Colonic mucosa (tissue), 4 donors: ENCODE measurements at regions not wholly inside any gene's neighbourhood (a gene's known extent, or its start where the extent isn't known, plus 50 kb on each side); places are given as distances from the start of the nearest gene placed in this dataset.
A peak's percentile ranks its signal among the peaks of the same experiment; 100 is the strongest.

Experiments used
- DNase-seq: peaks from one replicate; pipeline ENCODE4 v3.0.0-alpha.2; 2020
- H3K27ac ChIP-seq: fragments of 200-600 bp; one replicate; pipeline ENCODE4 v1.8.0; 2021
- H3K27me3 ChIP-seq: fragments of 200-600 bp; one replicate; pipeline ENCODE4 v1.8.0; 2021
- H3K36me3 ChIP-seq: fragments of 200-600 bp; one replicate; pipeline ENCODE4 v1.8.0; 2021
- H3K4me1 ChIP-seq: fragments of 200-600 bp; one replicate; pipeline ENCODE4 v1.8.0; 2021; ENCODE audit warnings: mild to moderate bottlenecking
- H3K4me3 ChIP-seq: fragments of 200-600 bp; one replicate; pipeline ENCODE4 v1.8.0; 2021
- H3K9ac ChIP-seq, 2 donors: one replicate each; pipeline ENCODE4 v1.7.0; 2013; ENCODE audit warnings: control low read depth in 2 of 2, low read depth in 2 of 2, low read length in 2 of 2
- H3K9me3 ChIP-seq: fragments of 200-600 bp; one replicate; pipeline ENCODE4 v1.8.0; 2021
- CTCF ChIP-seq: fragments of 200-600 bp; IDR thresholded peaks from one replicate; pipeline ENCODE4 v1.8.0; 2022; ENCODE audit warnings: antibody characterized with exemption, mild to moderate bottlenecking
- intact Hi-C: fragments of 100-400 bp; cut with DNase I; formaldehyde crosslinking; loops from one replicate; pipeline ENCODE4 v1.14.1; 2022
- donor health status: healthy.
- donor health status: DM: no; HTN: no; CAD: no.
- donor health status: DM: no; HTN: no; CAD: no.

DNA sequence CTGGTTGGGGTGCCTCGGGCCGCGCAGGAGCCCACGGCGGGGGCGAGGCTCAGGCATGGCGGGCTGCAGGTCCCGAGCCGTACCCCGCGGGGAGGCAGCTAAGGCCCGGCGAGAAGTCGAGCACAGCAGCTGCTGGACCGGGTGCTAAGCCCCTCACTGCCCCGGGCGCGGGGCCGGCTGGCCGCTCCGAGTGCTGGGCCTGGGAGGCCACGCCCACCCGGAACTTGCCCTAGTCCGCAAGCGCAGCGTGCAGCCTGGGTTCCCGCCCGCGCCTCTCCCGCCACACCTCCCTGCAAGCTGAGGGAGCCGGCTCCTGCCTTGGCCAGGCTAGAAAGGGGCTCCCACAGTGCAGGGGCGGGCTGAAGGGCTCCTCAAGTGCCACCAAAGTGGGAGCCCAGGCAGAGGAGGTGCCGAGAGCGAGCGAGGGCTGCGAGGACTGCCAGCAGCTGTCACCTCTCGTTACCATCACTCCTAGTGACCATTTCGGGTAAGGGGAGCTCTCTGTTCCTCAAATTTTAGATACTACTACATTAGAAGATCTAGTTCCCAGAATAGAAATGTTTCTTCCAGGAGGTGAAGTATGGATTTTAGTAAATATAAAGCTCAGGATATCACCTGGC, 417.0 kb upstream of the AGTR1 start:
- DNase-seq = no peak
- Histone ChIP-seq H3K36me3 (no peaks in the 10 kb centered on the region), H3K4me3 (no peak overlapping the region), H3K9ac (no peak overlapping the region), H3K27me3 (no peaks in the 10 kb centered on the region), H3K4me1 (no peaks in the 10 kb centered on the region), H3K9me3 (no peaks in the 10 kb centered on the region), H3K27ac (no peak overlapping the region)
- intact Hi-C loops = no loop called here
- no peak for TF ChIP-seq CTCF

DNA sequence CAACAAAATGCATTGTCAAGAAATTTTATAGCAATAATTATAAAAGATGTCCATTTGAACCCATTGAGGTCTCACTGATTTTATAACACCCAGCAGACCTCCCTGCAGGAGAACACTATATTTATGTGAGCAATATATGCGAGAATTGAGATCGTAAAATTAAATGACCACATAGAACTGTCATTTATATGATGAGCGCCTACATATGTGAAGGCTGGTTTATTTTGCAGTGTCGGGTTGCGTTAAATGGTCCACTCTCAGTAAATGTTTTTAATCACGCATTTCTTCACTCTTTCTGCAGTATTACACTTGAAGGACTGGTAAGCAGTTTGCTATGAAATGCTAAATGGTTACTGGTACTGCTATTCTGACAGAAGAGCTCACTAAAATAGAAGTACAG, 408.5 kb upstream of the AGTR1 start:
- no peaks in the 10 kb centered on the region for H3K27me3 ChIP-seq
- H3K27ac ChIP-seq = no peak overlapping the region
- no peaks in the 10 kb centered on the region for H3K4me1 ChIP-seq
- no peak for TF ChIP-seq CTCF
- no peaks in the 10 kb centered on the region for H3K9me3 ChIP-seq
- no peak overlapping the region for H3K4me3 ChIP-seq
- no peak for DNase-seq
- no peaks in the 10 kb centered on the region for H3K36me3 ChIP-seq
- no peak overlapping the region for H3K9ac ChIP-seq
- intact Hi-C loops = no loop called here

GRCh38 chr3:148297013-148297412, 400.7 kb upstream of the AGTR1 start:
- intact Hi-C loops = no loop called here
- no peak for DNase-seq
- no peak overlapping the region for H3K27ac ChIP-seq

GRCh38 chr3:148307443-148307843, 390.3 kb upstream of the AGTR1 start:
- Histone ChIP-seq H3K4me3 (no peak overlapping the region), H3K36me3 (no peaks in the 10 kb centered on the region), H3K4me1 (no peaks in the 10 kb centered on the region), H3K9ac (no peak overlapping the region), H3K27ac (no peak overlapping the region), H3K9me3 (no peaks in the 10 kb centered on the region), H3K27me3 (no peaks in the 10 kb centered on the region)
- TF ChIP-seq CTCF = no peak
- intact Hi-C loops = no loop called here
- DNase-seq = no peak

More at GRCh38 chr3:148297013-148297412, 400.7 kb upstream of the AGTR1 start:
- no peak for TF ChIP-seq CTCF
- no peaks in the 10 kb centered on the region for H3K36me3 ChIP-seq
- H3K27me3 ChIP-seq = no peaks in the 10 kb centered on the region
- no peak overlapping the region for H3K9ac ChIP-seq
- no peaks in the 10 kb centered on the region for H3K4me1 ChIP-seq
- no peaks in the 10 kb centered on the region for H3K9me3 ChIP-seq
- no peak overlapping the region for H3K4me3 ChIP-seq

DNA sequence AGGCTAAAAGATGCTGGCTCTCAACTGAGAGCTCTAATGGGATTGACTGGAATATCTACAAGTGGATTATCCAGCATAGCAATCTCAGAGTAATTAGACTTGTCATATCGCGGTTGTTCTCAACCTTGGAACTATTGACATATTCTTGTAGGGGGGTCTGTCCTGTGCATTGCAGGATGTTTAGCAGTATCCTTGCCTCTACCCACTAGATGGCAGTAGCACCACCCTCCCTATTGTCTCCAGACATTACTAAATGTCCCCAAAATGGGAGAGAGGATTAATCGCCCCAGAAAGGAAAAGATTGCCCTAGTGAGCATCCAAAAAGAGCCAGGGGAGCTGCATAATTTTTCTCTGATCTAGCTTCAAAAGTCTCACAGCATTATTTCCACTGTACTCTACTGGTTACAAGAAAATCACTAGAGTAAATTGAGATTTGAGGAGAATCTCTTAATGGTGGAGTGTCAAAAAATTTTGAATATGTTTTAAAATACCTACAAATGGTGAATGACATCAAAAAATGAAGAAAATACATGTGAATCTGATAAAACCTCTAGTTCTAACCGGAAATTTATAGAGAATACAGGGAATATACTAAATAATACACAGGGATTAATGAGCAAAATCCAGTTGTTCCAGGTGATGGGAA, 388.2 kb upstream of the AGTR1 start:
- peak; percentile 22 for DNase-seq
- Histone ChIP-seq H3K36me3 (no peaks in the 10 kb centered on the region), H3K4me3 (no peak overlapping the region), H3K9ac (no peak overlapping the region), H3K27me3 (no peaks in the 10 kb centered on the region), H3K4me1 (no peaks in the 10 kb centered on the region), H3K9me3 (no peaks in the 10 kb centered on the region), H3K27ac (no peak overlapping the region)
- peak; percentile 43 for TF ChIP-seq CTCF
- intact Hi-C loops = no loop called here
